GM19043 (cell line): ENCODE measurements at regions not wholly inside any gene's neighbourhood (a gene's known extent, or its start where the extent isn't known, plus 50 kb on each side); places are given as distances from the start of the nearest gene placed in this dataset.
"Not testable (repeated sequence)": the region's sequence is repeated elsewhere in the genome, so short reads cannot be mapped to it uniquely, and the experiment has no call there.

Experiments
- ATAC-seq: cut with Tn5 transposase; IDR thresholded peaks from one replicate; pipeline ENCODE4 v1.9.1; 2021; ENCODE audit warnings: low read depth; ENCODE audit not compliant: unreplicated experiment

GRCh38 chr7:115574681-115575291 lies 455.8 kb downstream of the TFEC start:
- no peak for ATAC-seq

GRCh38 chr7:115572111-115572510 lies 458.5 kb downstream of the TFEC start:
- ATAC-seq, result no peak

GRCh38 chr7:115561335-115562110 lies 469.0 kb downstream of the TFEC start:
- no peak for ATAC-seq

- no peak for ATAC-seq
These were observed 470.7 kb downstream of the TFEC start for GRCh38 chr7:115559877-115560276.

GRCh38 chr7:115558161-115558560 lies 472.4 kb downstream of the TFEC start:
- no peak for ATAC-seq

- not testable (repeated sequence) for ATAC-seq
These were observed 473.3 kb downstream of the TFEC start for GRCh38 chr7:115557296-115557695.

- no peak for ATAC-seq
These were observed 477.8 kb downstream of the TFEC start for GRCh38 chr7:115552766-115553165.

- no peak for ATAC-seq
These were observed 480.7 kb downstream of the TFEC start for GRCh38 chr7:115549910-115550309.

GRCh38 chr7:115548756-115549155 lies 481.8 kb downstream of the TFEC start:
- no peak for ATAC-seq

- no peak for ATAC-seq
These were observed 483.8 kb downstream of the TFEC start for GRCh38 chr7:115546790-115547189.

GRCh38 chr7:115533785-115534184 lies 496.8 kb downstream of the TFEC start:
- ATAC-seq, result no peak

- ATAC-seq, result no peak
These were observed 504.3 kb downstream of the TFEC start for GRCh38 chr7:115526278-115526677.

- ATAC-seq, result no peak
These were observed 508.4 kb downstream of the TFEC start for GRCh38 chr7:115522174-115522573.

- ATAC-seq, result no peak
These were observed 514.2 kb downstream of the TFEC start for GRCh38 chr7:115516341-115516740.

GRCh38 chr7:115511330-115511729 lies 519.2 kb downstream of the TFEC start:
- no peak for ATAC-seq

- no peak for ATAC-seq
These were observed 525.4 kb downstream of the TFEC start for GRCh38 chr7:115505136-115505535.

- ATAC-seq, result no peak
These were observed 530.6 kb downstream of the TFEC start for GRCh38 chr7:115499956-115500355.

GRCh38 chr7:115496006-115496405 lies 534.6 kb downstream of the TFEC start:
- ATAC-seq, result no peak

- ATAC-seq, result no peak
These were observed 535.9 kb downstream of the TFEC start for GRCh38 chr7:115494529-115495147.

- no peak for ATAC-seq
These were observed 537.2 kb downstream of the TFEC start for GRCh38 chr7:115493381-115493780.

- no peak for ATAC-seq
These were observed 538.7 kb downstream of the TFEC start for GRCh38 chr7:115491744-115492380.
